Gastrocnemius medialis (tissue), 4 donors: ENCODE measurements at regions not wholly inside any gene's neighbourhood (a gene's known extent, or its start where the extent isn't known, plus 50 kb on each side); places are given as distances from the start of the nearest gene placed in this dataset.

Experiments
- POLR2A ChIP-seq, 2 donors: fragments of 450-650 bp; IDR thresholded peaks; one replicate each; pipeline ENCODE4 v1.6.1; 2017; ENCODE audit warnings: antibody characterized with exemption in 2 of 2, mild to moderate bottlenecking in 2 of 2, moderate library complexity in 2 of 2
- TF ChIP-seq, protein P1 (sequence below), 5 experiments: fragments of 450-650 bp in 3 of 5; fragments of 200-600 bp in 2 of 5; sonication (generic) in 2 of 5; IDR thresholded peaks in 4 of 5; conservative IDR thresholded peaks in 1 of 5; 1 replicate in 4 of 5; 2 replicates in 1 of 5; pipeline ENCODE4 v1.5.1; 2016 to 2019; ENCODE audit warnings: antibody characterized with exemption in 5 of 5, mild to moderate bottlenecking in 3 of 5, moderate library complexity in 3 of 5

DNA sequence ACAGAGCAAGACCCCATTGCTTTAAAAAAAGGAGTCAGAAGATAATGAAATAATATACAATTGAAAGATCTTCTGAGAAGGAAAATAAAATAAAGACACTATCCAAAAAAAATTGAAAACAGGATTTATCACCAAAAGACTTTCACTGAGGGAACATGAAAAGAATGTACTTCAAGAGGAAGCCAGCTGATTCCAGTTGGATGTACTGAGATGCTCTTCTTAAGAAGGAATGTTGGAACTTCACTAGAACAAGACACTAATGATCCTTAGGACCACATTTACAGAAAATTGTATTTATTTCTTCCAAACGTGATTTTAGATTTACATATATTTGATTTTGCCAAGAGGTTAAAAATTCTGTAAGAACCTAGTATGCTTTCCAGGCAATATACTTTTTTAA is 65.6 kb upstream of the CNOT2 start:
- TF ChIP-seq, protein P1, sequence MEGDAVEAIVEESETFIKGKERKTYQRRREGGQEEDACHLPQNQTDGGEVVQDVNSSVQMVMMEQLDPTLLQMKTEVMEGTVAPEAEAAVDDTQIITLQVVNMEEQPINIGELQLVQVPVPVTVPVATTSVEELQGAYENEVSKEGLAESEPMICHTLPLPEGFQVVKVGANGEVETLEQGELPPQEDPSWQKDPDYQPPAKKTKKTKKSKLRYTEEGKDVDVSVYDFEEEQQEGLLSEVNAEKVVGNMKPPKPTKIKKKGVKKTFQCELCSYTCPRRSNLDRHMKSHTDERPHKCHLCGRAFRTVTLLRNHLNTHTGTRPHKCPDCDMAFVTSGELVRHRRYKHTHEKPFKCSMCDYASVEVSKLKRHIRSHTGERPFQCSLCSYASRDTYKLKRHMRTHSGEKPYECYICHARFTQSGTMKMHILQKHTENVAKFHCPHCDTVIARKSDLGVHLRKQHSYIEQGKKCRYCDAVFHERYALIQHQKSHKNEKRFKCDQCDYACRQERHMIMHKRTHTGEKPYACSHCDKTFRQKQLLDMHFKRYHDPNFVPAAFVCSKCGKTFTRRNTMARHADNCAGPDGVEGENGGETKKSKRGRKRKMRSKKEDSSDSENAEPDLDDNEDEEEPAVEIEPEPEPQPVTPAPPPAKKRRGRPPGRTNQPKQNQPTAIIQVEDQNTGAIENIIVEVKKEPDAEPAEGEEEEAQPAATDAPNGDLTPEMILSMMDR (IDR thresholded peaks at IDR 0.05 in 4 of 5, conservative IDR thresholded peaks at IDR 0.05 in 1 of 5) = no peak
- TF ChIP-seq POLR2A (IDR thresholded peaks at IDR 0.05) = no peak
